GM12878 (cell line): ENCODE measurements at regions not wholly inside any gene's neighbourhood (a gene's known extent, or its start where the extent isn't known, plus 50 kb on each side); places are given as distances from the start of the nearest gene placed in this dataset.

Source experiments
- ATAC-seq: fragments of 200-7000 bp; cut with Tn5 transposase; 3 replicates; pipeline ENCODE4 v1.9.1; 2020; ENCODE audit warnings: mild to moderate bottlenecking, moderate library complexity
- BruUV-seq: library from RNA; stranded (reverse); fragments of 400-500 nt; replicated peaks from 2 replicates; lab custom pipeline; 2021; lab: Mats Ljungman, UMichigan
- CTCF ChIA-PET: fragments of 300-600 bp; sonication (Branson Sonifier 250); formaldehyde crosslinking; extraction: SDS; loops from one replicate; lab custom pipeline; 2021; ENCODE audit warnings: inconsistent platforms; lab: Yijun Ruan, JAX
- POLR2A ChIA-PET: fragments of 350-600 bp; formaldehyde crosslinking; extraction: SDS; loops from one replicate; lab custom pipeline; 2021; ENCODE audit warnings: inconsistent platforms; lab: Charles Lee
- RAD21 ChIA-PET: fragments of 300-600 bp; sonication (Branson Sonifier 250); formaldehyde crosslinking; loops from one replicate; lab custom pipeline; 2023; ENCODE audit warnings: antibody characterized with exemption; ENCODE audit not compliant: unreplicated experiment; lab: Charles Lee
- SMC1A ChIA-PET: fragments of 300-600 bp; sonication (Branson Sonifier 250); formaldehyde crosslinking; loops from one replicate; lab custom pipeline; 2023; ENCODE audit not compliant: unreplicated experiment, uncharacterized antibody; lab: Charles Lee
- DNase-seq: peaks from one replicate; pipeline ENCODE4 v3.0.0-alpha.2; 2011; ENCODE audit warnings: low read depth, low spot score
- FAIRE-seq: peaks from 3 replicates; lab custom pipeline; 2011; peaks lifted over from hg19 to GRCh38; lab: Jason Lieb, UNC
- H2AFZ ChIP-seq: 2 replicates; pipeline ENCODE4 v1.6.0; 2011; ENCODE audit warnings: low read depth, low read length, control low read depth; ENCODE audit not compliant: control insufficient read depth
- H3K27ac ChIP-seq: 2 replicates; pipeline ENCODE4 v1.5.1; 2011; ENCODE audit warnings: control low read depth; ENCODE audit not compliant: control insufficient read depth, insufficient read depth
- H3K27me3 ChIP-seq, 2 experiments: replicated peaks in 1 of 2; 2 replicates each; pipeline versions ENCODE4 v1.6.0 to v1.6.1; 2011; ENCODE audit warnings: low read length in 1 of 2; ENCODE audit not compliant: control insufficient read depth in 2 of 2, insufficient read depth in 2 of 2
- H3K36me3 ChIP-seq, 2 experiments: 2 replicates each; pipeline ENCODE4 v1.5.1; 2011; ENCODE audit warnings: low read length in 1 of 2; ENCODE audit not compliant: control insufficient read depth in 2 of 2, insufficient read depth in 2 of 2
- H3K4me1 ChIP-seq: 2 replicates; pipeline ENCODE4 v1.6.1; 2011; ENCODE audit warnings: mild to moderate bottlenecking, low read length, moderate library complexity, mixed read lengths; ENCODE audit not compliant: control insufficient read depth, insufficient read depth
- H3K4me2 ChIP-seq: 2 replicates; pipeline ENCODE4 v1.6.0; 2011; ENCODE audit warnings: control low read depth; ENCODE audit not compliant: control insufficient read depth, insufficient read depth
- H3K4me3 ChIP-seq: fragments of 200-600 bp; sonication (generic); 2 replicates; pipeline ENCODE4 v1.5.1; 2016
- H3K79me2 ChIP-seq: 2 replicates; pipeline ENCODE4 v1.6.0; 2011; ENCODE audit warnings: low read length; ENCODE audit not compliant: control insufficient read depth, insufficient read depth
- H3K9ac ChIP-seq: 2 replicates; pipeline ENCODE4 v1.8.0; 2011; ENCODE audit warnings: low read length, control low read depth, mixed read lengths; ENCODE audit not compliant: control insufficient read depth, insufficient read depth
- H3K9me3 ChIP-seq: replicated peaks from 3 replicates; pipeline ENCODE4 v1.5.1; 2011; ENCODE audit warnings: mild to moderate bottlenecking, low read length; ENCODE audit not compliant: control insufficient read depth, insufficient read depth
- H4K20me1 ChIP-seq: 2 replicates; pipeline ENCODE4 v1.6.0; 2011; ENCODE audit not compliant: control insufficient read depth, insufficient read depth
- CHD4 ChIP-seq: fragments of 200-600 bp; sonication (generic); IDR thresholded peaks from 2 replicates; pipeline ENCODE4 v1.6.1; 2016; ENCODE audit warnings: mild to moderate bottlenecking
- E4F1 ChIP-seq: fragments of 450-650 bp; IDR thresholded peaks from 2 replicates; pipeline ENCODE4 v1.6.1; 2018; ENCODE audit warnings: borderline replicate concordance, mild to moderate bottlenecking; ENCODE audit not compliant: partially characterized antibody
- JUNB ChIP-seq: IDR thresholded peaks from 2 replicates; pipeline ENCODE4 v1.6.1; 2016; ENCODE audit warnings: antibody characterized with exemption, mild to moderate bottlenecking
- MYC ChIP-seq: IDR thresholded peaks from 2 replicates; pipeline ENCODE4 v1.6.1; 2011; ENCODE audit warnings: mild to moderate bottlenecking, low read length, moderate library complexity, inconsistent platforms; ENCODE audit not compliant: insufficient read depth, insufficient replicate concordance, insufficient read length, severe bottlenecking
- NR2F1 ChIP-seq: fragments of 450-650 bp; conservative IDR thresholded peaks from 2 replicates; pipeline ENCODE4 v1.6.1; 2017; ENCODE audit warnings: mild to moderate bottlenecking
- PRDM15 ChIP-seq: fragments of 450-650 bp; formaldehyde crosslinking; IDR thresholded peaks from 2 replicates; pipeline ENCODE4 v1.4.0; 2020; ENCODE audit warnings: mild to moderate bottlenecking, moderate library complexity
- RAD51 ChIP-seq: fragments of 450-650 bp; IDR thresholded peaks from 2 replicates; pipeline ENCODE4 v1.6.1; 2016; ENCODE audit warnings: moderate library complexity, mild to moderate bottlenecking, inconsistent platforms
- RFX5 ChIP-seq: IDR thresholded peaks from 2 replicates; pipeline ENCODE4 v1.6.1; 2011; ENCODE audit warnings: low read depth, low read length, improper control_type of control experiment
- USF1 ChIP-seq: IDR thresholded peaks from 2 replicates; pipeline ENCODE4 v1.6.1; 2011; ENCODE audit warnings: borderline replicate concordance, low read depth, mild to moderate bottlenecking, moderate library complexity, mixed read lengths, low read length; ENCODE audit not compliant: insufficient read depth; ENCODE audit errors: extremely low read length
- ZBED1 ChIP-seq: IDR thresholded peaks from 2 replicates; pipeline ENCODE4 v1.6.1; 2016; ENCODE audit warnings: borderline replicate concordance
- ZNF592 ChIP-seq: fragments of 450-650 bp; IDR thresholded peaks from 2 replicates; pipeline ENCODE4 v1.6.1; 2017; ENCODE audit warnings: mild to moderate bottlenecking, moderate library complexity
- WGBS: methylation state at CpG from one replicate; pipeline ENCODE4 v1.1.6; 2016; ENCODE audit warnings: low lambda C conversion rate; ENCODE audit not compliant: insufficient replicate concordance, insufficient coverage; ENCODE audit errors: missing lambda C conversion rate; 5-methylcytosine and 5-hydroxymethylcytosine counted together
- in situ Hi-C: fragments of 300-500 bp; cut with MboI; formaldehyde crosslinking; loops from 9 replicates; pipeline ENCODE4 v1.14.3; 2018; ENCODE audit warnings: mixed read lengths
- intact Hi-C: fragments of 100-400 bp; cut with micrococcal nuclease; formaldehyde crosslinking; loops from one replicate; pipeline ENCODE4 v1.14.2; 2022; ENCODE audit not compliant: unreplicated experiment
- TF ChIP-seq, protein P1 (sequence below): fragments of 150-350 bp; IDR thresholded peaks from 2 replicates; pipeline ENCODE4 v1.6.1; 2014; ENCODE audit warnings: mild to moderate bottlenecking, low read depth, low read length

DNA sequence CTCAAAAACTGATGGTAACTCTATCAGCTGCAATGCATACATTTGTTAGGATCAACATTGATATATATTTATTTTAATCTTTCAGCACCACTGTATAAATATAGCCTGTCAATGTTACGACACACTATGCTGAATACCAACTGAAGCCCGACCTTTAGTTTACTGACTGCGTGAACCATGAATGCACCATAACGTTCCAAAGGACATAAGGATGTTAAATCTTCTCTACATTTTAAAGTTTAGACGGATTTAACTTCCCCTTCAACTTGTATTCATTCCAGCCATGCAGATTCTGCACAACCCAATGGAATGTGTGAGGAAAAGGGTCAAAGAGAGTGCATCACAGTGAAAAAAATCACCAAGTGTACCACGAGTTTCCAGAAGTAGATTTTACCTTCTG, 489.5 kb downstream of the IRS1 start:
- H3K9me3 ChIP-seq, result no peaks in the 10 kb centered on the region
- H3K4me3 ChIP-seq, result no peak overlapping the region
- intact Hi-C loops, result no loop called here
- ChIA-PET POLR2A (no interaction called here), CTCF (no interaction called here), SMC1A (interaction anchor here (1.8 kb wide), 1 partner anchor 25 kb away, joined by 7 read pairs; no protein-coding TSS in a partner anchor), RAD21 (no interaction called here)
- ATAC-seq (no peak), FAIRE-seq (no peak), DNase-seq (no peak)
- in situ Hi-C loops, result no loop called here
- H3K27ac ChIP-seq, result no peak overlapping the region
- no peak overlapping the region for H2AFZ ChIP-seq
- no TSS peak for BruUV-seq
- no peaks in the 10 kb centered on the region for H3K27me3 ChIP-seq
- no peaks in the 10 kb centered on the region for H3K79me2 ChIP-seq
- WGBS, result 0% methylated on average over 6 of the region's 6 CpGs
- no peaks in the 10 kb centered on the region for H3K36me3 ChIP-seq
- H4K20me1 ChIP-seq, result no peaks in the 10 kb centered on the region
- no peaks in the 10 kb centered on the region for H3K4me1 ChIP-seq
- H3K9ac ChIP-seq, result no peak overlapping the region
- H3K4me2 ChIP-seq, result no peak overlapping the region
- no peak for TF ChIP-seq ZNF592
- no peak for TF ChIP-seq CHD4
- TF ChIP-seq E4F1, result no peak
- no peak for TF ChIP-seq NR2F1
- TF ChIP-seq, protein P1, sequence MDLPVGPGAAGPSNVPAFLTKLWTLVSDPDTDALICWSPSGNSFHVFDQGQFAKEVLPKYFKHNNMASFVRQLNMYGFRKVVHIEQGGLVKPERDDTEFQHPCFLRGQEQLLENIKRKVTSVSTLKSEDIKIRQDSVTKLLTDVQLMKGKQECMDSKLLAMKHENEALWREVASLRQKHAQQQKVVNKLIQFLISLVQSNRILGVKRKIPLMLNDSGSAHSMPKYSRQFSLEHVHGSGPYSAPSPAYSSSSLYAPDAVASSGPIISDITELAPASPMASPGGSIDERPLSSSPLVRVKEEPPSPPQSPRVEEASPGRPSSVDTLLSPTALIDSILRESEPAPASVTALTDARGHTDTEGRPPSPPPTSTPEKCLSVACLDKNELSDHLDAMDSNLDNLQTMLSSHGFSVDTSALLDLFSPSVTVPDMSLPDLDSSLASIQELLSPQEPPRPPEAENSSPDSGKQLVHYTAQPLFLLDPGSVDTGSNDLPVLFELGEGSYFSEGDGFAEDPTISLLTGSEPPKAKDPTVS, result no peak
- TF ChIP-seq RFX5, result no peak
- TF ChIP-seq JUNB, result no peak
- no peak for TF ChIP-seq MYC
- no peak for TF ChIP-seq PRDM15 (CRISPR knock-in tag)
- TF ChIP-seq USF1, result no peak
- TF ChIP-seq ZBED1, result no peak
- no peak for TF ChIP-seq RAD51
